ENCODE measurements at regions not wholly inside any gene's neighbourhood (a gene's known extent, or its start where the extent isn't known, plus 50 kb on each side); places are given as distances from the start of the nearest gene placed in this dataset.

DNA sequence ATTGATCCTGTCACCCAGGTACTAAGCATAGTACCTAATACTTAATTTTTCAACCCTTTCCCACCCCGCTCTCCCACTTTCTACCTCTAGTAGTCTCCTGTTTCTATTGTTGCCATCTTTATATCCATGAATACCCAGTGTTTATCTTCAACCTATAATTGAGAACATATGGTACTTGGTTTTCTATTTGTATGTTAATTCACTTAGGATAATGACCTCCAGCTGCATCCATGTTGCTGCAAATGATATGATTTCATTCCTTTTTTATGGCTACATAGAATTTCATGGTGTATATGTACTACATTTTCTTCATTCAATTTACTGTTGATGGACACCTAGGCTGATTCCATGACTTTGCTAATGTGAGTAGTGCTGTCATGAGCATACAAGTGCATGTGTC, 547.3 kb upstream of the NOVA1 start:
- TF ChIP-seq POLR2A (IDR thresholded peaks at IDR 0.05; ENCODE audit: low read length), result no peak
- no peak for TF ChIP-seq GATA1 (IDR thresholded peaks at IDR 0.05; ENCODE audit: low read depth, low read length)
